NCI-H2196 (cell line): ENCODE measurements at regions not wholly inside any gene's neighbourhood (a gene's known extent, or its start where the extent isn't known, plus 50 kb on each side); places are given as distances from the start of the nearest gene placed in this dataset.

Experiments used
- DNase-seq: peaks from one replicate; lab custom pipeline; 2025; ENCODE audit not compliant: unreplicated experiment; lab: John Stamatoyannopoulos, UW

DNA sequence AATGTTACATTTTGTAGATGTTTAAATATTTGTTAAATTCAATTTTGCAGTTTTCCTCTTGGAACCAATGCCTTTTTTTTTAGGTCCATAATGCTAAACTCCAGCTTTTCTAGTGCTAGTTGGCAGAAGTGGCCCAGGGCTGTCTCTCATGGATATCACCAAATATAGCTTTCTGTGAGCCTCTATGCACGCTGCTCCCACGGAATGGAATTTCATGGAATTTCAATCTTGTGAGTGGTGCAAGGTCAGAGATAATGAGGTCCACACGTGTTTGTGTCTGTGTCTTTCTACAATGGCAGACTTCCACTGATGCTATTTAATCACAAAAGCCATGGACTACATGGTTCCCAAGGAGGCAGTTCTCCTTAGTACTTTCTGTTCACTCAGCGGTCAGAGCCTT is 191.5 kb upstream of the PARD3B start:
- DNase-seq = no peak

DNA sequence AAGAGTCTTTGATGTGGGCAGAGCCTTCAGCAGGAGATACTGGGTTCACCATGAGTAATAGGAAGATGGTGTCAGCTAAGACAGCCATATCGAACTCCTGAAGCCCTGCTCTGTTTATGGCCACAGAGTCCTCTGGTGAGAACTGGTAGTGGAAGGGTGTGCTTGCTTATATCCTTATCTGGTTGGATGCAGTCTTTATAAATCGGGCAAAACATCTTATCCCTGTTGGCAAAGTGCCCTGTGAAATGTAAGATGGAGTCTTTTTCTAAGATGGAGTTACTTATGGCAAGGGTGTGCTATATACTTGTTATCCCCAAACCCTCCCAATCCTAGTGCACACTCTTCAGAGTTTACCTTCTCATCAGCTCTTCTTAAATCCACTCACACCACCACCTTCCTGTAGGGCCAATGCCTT is 190.8 kb upstream of the PARD3B start:
- no peak for DNase-seq

DNA sequence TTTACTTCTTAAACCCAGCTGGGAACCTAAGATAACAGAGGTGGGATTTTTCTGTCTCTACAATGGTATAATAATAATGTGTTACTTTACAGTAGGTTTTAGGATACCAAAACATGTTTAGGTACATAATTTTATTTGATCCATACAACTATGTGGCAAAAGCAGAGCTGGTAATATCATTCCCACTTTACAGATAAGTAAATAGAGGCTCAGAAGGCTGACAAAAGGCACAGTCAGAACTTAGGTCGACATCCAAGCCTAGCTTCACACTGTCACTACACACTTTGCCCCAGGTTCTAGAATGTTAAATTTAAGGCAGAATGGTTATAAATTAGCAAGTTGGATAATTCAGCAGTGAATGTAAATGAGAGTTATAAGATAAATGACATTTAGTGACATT is 189.6 kb upstream of the PARD3B start:
- DNase-seq = no peak

DNA sequence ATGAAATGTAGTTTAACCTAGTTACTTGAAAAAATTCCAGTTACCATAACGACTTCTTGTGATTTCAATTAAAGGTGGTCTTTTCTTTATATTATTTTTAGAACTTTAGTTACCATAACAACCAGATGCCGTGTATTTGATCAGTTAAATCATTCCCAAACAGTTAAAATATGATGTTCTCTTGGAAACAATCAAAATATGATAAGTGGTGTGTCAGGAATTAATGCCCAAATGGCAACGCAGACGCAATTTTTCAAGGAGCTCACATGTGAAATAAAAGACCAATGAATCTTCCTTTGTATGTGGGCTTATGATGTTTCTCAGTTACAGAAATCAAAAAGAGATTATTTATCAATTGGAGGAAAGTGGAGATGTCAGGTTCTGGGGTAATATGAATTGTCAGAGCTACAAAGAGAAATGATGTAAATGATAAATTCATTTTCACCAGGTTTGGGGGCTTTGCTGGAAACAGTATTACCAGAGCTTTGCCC is 189.1 kb upstream of the PARD3B start:
- DNase-seq = no peak

DNA sequence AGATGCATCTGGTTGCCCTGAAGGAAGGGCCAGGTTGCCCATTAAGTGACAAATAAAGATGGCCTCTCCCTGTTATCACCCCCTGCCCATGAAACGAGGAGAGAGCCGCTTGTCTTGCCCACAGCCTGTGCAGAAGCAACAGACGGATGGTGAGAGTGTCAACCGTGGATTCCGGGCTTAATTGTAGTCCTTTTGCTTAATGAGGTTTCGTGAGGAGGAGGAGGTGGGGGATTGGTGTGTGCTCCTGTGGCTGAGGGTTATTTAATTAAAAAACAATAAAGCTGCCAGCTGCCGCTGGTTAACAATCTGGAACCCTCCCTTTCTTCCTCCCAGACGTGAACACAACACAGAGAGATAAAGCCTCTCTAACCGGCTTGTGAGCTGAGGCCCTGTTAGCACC is 188.0 kb upstream of the PARD3B start:
- DNase-seq = no peak

DNA sequence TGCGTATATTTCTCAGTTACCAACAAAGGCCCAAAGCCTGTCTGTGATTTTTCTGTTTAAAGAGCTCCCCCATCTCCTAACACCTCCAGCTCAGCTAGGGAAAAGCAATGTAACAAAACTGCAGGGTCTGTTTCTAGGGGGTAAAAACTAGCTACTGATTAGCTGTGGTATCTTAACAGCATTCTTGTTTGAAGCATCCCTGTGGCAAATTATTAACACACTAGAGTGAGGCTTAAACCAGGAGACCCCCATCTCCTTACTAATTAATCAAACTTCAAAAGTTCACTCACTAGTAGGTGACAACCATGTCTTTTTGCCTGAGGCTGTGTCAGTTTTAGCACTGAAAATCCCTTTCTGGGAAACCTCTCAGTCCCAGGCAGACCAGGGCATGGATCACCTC is 186.2 kb upstream of the PARD3B start:
- DNase-seq = no peak

DNA sequence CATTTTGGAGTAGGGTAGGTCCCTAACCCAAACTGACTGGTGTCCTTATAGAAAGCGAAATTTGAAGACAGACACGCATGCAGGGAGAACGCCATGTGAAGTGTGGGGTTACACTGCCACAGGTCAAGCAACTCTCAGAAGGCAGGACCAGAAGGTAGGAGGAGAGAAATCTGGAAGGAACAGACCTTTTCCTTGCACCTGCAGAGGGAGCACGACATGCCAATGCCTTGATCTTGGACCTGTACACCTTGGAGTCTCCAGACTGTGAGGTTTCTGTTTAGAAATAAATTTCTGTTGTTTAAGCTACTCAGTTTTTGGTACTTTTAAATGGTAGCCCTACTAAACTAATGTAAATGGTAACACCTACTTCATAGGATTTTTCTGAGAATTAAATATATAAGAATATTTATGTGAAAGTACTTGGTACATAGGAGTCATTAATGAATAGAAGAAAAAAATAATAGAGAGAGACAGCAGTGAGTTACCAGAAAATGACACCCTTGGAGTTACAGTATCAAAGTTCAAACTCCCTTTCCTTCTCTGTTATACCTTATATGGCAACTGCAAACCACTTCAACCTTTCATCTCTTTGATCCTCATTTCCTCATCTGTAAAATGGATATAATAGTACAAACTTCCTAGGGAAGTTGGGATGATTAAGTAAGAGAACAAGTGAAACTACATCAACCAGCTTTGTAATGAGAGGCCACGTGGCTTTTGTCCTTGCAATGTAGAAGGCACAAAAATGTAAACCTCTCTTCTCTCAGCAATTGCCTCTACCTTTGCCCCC is 184.9 kb upstream of the PARD3B start:
- no peak for DNase-seq

DNA sequence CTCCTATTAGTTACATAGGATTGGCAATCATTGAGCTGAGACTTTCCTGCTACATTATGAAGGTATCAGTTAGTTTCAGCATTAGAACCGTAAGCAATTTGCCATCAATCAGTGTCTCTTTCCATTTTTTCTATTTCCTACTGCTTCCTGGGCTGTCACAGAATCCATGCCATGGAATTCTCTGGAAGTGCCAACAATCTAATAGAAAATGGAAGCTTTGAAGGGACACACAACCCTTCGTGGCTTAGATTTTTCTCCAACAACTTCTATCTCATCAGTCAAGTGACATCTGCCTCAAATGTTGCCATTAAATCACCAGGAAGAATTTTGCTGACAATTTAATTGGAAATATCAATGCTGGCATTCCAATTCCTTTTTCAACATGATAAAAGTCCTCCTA is 183.5 kb upstream of the PARD3B start:
- DNase-seq = no peak

DNA sequence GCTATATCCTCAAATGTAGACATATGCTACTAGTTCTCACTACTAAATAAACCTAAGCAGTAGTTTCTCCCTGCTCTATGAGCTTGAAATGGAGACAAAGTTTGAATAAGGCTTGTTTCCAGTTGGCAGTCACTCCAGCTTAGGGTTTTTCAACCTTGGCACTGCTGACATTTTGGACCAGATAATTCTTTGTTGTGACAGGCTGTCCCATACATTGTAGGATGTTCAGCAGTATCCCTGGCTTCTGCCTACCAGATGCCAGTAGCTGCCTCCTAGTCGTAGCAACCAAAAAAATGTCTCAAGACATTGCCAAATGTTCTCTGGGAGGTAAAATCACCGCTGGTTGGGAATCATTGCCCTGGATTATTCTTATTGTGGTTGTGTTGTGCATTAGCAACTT is 182.7 kb upstream of the PARD3B start:
- DNase-seq = no peak

DNA sequence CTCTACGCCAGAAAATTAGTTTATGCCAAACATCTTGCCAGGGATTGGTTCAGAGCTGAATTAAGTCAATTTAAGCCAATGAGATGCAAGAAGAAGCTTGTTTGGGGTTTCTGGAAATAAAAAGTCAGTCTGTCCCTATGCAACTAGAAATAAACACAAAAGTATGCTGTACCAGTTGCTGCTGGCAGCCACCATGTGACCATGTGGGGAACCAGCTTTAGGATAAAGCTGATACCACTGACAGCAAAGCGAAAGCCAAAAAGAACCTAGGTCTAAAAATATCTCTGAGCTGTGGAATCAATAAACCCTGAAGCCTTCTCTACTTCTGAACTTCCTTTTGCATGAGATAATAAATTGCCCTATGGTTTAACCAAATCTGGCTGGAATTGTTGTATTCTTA is 181.8 kb upstream of the PARD3B start:
- no peak for DNase-seq

DNA sequence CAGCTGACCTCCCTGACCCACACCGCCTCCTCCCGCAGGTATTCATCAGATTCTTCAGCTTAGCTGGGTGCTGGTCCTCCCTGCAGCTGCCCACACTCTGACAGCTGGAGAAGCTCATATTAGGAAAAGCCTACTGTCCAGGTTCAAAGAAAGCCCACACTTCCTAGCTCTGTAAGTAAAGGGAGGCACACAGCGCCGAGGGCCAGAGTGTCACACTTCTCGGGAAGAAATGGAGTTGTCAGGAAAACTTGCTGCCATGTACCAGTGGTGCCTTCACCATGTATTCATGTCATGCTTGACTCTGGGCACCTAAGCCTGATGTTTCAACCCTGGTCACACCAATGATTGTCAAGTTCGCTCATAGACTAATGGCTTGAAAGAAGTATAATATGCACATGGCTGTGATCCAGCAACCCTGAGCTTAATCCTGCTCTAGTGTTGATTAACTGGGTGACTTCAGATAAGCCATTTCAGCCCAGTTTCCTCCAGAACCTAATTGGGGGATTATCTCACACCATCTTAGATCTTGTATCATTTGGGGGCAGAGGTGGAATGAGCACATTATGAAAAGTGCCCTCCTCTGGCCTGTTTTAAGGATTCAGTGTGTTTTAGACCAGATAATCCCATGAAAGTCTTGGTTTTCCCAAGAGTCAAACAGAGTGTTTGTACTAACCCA is 180.3 kb upstream of the PARD3B start:
- DNase-seq = no peak

DNA sequence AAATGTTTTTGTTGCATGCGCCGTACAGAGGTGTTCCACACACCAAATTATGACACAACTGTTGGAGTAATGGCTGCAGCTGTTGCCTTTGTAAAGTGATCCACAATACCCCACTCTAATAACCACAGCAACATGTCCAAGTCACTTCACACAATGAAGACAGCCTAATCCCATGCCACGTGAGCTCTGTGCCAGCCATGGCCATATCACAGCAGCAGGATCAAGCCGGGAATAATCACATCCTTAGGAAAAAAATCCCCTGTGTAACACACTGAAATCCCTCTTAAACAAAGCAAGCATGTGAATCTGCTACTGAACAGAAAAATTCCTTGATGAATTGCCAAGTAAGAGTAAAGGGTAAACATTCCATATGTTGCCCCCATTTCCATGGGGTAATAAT is 179.5 kb upstream of the PARD3B start:
- no peak for DNase-seq

DNA sequence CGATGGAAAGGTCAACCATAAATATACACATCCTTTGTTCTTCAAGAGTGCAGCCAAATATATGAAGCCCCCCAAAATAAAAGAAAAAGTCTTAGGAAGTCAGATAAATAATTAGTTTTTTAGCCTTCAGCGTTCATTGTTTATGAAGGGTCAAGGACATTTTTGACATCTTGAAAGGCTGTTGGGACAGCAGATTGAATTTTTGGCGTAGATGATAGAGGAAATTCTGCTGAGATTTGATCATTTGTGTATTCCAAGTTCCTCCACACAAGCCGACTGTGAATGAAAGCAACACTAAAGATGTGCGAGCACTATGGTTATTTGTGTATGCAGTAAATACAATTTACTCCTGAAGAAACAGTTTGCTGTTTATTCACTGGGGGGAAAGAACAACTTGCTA is 177.8 kb upstream of the PARD3B start:
- no peak for DNase-seq

DNA sequence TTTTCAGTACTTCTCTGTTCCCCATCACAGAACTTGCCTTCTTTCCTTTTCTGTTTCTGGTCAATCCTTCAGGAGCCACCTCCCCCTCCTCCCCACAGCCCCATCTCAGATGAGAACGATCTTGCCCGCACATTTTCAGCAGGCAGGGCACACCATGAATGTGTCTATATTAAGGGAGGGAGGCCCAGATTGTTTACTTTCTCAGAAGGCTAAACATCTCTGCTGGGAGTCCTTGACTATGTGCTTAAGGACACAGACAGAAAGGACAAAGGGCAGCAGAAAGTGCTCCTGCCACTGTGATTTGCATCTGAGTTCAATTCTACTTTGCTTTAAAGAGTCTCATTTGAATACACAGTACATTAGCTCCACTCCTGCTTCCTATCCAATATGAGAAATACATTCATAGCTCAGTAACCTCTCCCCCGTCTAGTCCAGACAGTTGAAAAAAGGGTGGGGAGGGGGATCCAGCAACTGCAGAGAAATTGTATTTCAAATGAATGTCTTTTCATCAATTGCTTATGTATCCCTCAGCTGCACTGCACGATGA is 175.0 kb upstream of the PARD3B start:
- no peak for DNase-seq

DNA sequence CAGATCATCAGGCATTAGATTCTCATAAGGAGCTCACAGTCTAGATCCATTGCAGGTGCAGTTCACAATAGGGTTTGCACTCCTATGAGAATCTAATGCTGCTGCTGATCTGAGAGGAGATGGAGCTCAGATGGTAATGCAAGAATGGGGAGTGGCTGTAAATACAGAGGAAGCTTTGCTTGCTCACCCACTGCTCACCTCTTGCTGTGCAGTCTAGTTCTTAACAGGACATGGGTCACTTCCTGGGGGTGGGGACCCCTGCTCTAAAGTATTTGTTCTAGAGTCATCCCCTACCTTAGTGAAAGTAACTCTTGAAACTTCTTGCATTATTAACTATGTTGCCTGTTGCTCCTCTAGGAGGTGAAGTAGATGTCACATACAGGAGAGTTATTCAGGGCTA is 171.3 kb upstream of the PARD3B start:
- no peak for DNase-seq

DNA sequence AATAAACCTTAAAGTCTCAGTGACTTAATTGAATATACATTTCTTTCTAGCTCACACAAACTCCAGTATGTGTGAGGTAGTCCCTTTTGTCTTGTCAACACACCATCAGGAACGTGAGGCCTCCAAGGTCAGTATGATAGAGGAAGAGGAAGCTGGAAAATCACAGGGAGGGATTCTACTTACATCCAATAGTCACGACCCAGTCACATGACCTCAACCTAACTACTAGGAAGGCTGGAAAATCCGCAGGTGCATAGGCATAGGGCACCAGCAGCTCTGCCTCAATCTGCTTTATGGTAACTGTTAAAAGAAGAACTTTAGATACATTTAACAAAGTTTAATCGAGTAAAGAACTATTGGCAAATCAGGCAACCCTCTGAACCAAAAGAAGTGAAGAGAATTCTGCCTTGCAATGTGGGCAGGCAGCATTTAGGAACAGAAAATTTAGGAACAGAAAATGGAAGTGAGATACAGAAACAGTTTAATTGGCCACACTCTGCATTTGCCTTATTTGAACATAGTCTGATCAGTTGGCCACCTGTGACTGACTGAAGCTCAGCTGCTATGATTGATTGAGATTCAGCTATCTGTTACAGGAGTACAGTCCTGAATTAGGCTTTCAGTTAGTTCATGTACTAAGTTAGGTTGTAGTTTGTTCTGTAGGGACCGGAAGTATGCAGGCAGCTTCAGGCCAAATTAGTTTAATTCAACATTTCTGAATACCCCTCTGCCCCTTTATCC is 165.0 kb upstream of the PARD3B start:
- DNase-seq = no peak

DNA sequence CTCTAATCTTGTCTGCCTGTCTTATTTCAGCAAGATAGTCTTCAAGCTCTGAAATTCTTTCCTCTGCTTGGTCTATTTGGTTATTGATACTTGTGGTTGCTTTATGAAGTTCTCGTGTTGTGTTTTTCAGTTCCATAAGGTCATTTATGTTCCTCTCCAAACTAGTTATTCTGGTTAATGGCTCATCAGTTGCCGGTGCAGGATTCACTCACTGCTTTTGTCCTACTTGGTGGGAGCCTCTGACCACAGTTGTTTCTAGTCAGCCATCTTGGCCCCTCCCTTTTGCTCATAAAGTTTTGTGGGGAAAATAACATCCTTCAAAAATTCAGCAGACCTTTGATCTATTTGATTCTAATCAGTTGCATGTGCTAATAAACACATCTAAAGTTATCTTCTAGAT is 158.6 kb upstream of the PARD3B start:
- DNase-seq = no peak

DNA sequence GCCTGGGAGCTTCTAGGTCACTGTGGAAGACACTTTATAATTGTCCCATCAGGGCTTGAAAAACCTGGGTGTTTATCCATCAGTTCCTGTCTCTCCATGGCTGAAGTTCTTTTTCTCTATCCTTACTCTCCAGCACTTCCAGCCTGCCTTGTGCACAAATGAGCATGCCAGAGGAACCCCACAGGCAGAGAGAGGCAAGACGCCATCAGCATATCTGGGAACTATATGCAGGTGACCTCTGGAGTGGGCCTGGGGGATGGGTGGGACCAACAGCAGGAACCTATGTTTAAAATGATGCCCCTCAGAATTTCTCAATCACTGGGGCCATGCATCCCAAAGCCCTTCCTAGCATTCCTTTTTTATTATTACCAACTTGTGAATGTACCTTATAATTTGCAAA is 156.2 kb upstream of the PARD3B start:
- DNase-seq = no peak

DNA sequence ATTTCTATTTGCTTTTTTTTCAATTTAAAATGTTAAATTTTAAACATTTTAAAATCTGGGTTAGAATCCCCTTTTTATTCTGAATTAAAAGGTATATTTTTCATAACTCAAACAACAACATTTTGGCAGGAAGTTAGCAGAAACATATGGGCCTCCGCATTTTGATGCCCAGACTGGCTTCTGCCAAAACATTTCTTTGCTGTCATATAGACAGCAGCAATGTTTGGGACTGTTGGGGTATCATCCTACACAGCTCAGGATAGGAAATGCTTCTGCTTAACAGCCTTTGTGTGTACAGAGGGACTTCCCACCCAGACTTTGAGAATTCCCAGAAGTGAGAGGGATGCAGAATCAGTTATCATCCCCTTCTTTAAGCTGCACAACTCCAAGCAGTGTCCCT is 155.4 kb upstream of the PARD3B start:
- no peak for DNase-seq

DNA sequence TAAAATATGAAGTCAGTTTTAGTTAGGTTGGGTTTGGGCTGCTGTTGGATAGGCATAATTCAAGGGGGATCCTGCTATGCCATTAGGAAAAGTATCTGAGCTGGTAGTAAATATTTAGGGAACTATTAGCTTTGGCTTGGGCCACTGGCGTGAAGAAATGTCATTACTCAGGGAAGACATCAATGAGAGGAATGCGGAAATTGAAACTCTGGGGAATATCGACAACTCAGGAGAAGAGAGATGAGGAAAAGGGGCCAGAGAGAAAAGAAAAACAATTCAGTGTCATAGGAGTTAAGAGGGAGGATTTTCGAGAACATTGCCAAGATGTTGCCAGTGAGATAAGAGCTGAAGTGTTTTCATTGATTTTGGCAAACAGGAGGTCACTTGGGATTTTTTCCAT is 149.7 kb upstream of the PARD3B start:
- no peak for DNase-seq

DNA sequence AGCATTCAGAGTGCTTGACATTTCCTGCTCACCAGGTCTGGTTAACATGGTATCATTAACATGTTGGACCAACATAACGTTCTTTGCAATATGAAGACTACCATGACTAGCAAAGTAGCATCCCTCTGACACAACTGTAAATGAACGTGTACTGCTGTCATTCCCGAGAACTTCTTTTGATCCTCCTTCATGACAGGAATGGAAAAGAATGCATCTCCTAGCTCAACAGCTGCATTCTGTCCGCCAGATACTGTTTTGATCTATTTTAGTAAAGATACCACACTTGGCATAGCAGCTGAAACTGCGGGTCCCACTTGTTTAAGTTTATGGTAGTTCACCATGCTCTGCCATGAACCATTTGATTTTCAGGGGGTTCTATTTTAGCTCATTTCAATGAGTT is 144.2 kb upstream of the PARD3B start:
- no peak for DNase-seq
